GM21723 (cell line): ENCODE measurements at regions not wholly inside any gene's neighbourhood (a gene's known extent, or its start where the extent isn't known, plus 50 kb on each side); places are given as distances from the start of the nearest gene placed in this dataset.

Source experiments
- ATAC-seq: cut with Tn5 transposase; IDR thresholded peaks from one replicate; pipeline ENCODE4 v1.9.1; 2021; ENCODE audit warnings: mild to moderate bottlenecking, moderate library complexity; ENCODE audit not compliant: unreplicated experiment

DNA sequence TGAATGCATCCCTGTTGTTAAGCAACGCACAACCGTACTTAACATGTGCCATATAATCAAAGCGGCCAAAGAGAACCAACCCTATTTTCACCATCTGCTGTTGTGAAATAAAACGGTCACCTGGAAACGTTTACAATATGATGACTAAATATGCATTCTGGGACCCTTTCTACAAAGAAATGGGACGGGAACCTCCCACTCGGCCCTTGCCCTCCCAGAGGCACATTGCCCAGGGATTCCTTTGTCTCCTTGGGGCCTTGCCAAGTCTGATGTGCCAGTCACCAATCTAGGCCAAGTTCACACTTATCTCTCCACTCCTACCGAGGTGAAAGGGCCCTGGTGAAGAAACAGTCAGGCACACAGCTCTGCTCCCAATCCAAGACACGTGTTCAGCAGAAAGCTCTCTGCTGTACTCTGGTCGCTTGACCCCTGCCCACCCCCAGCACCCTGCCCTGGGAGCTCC is 427.4 kb upstream of the JARID2 start:
- no peak for ATAC-seq

DNA sequence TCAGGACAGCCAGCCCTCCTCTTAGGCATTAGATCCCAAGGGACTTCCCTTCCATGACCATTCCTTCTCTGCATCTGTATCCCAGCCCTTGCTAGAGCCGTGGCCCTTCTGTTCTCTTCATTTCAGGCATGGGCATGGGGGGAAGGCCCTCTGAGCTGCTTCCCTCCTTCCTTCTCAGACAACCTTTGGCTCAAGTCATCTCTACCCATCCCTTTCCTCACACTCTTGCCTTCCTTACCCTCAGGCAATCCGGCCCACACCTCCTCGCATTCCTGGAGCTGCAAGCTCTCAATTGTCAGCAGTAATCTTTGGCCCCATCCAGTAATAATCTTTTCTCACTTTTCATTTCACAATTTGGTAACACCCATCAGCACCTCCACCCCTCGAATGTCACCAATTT is 426.9 kb upstream of the JARID2 start:
- ATAC-seq, result no peak

DNA sequence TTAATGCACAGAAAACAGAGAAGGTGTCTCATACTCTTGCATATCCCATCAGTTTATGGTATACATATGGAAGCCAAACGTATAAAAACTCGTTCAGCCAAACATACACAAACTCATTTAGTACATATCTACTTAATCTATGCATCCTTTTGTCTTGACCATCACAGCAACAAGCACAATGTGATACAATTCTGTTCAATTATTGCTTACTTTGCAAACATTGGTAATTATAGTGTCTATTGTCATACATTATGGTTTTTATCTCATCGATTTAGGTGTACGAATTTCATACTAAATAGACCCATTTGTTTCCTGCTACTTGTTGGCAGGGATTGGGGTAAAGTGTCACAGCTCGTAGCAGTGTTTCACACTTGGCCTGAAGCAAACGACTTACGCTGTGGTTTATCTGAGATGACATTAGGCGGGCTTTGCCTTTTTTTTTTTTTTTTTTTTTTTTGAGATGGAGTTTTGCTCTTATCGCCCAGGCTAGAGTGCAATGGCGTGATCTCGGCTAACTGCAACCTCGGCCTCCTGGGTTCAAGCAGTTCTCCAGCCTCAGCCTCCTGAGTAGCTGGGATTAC is 425.9 kb upstream of the JARID2 start:
- ATAC-seq, result no peak

DNA sequence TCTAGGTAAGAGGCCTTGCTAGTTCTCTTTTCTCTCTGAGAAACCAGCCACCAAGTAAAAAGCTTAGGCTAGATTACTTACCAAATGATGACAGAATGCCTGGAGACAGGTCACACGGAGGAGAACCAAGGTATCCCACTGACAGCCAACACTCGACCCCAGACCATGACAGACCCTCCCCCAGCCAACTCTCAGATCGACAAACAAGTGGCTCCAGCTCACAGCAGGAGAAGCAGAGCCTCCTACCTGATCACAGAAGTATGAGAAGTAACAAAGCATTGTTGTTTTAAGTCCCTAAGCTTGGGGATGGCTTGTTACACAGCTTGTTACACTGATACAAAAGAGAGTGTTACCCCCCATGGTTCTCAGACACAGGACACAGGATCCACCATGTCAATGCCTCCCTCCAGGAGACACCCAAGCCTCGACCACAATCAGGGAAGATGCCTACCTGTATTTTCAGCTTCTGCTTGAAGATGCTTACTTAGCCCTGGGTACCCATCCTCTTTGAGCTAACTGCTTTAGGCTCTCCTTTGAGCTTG is 423.8 kb upstream of the JARID2 start:
- ATAC-seq, result no peak

DNA sequence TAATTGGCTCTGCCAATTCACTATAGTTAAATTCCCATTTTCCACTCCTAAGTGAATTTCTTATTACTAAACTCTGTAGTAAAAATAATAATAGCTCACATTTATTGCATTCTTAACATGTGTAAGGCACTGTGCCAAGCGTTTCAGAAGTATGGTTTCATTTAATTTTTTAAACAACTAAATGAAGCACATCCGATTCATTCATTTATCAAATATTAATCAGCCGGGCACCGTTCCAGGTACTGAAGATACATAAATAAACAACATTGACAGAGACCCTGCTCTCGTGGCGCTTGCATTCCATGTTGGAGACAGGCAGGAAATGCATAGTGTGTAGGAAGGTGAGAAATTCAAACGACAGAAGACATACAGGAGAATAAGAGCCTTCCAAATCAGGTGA is 423.2 kb upstream of the JARID2 start:
- no peak for ATAC-seq

DNA sequence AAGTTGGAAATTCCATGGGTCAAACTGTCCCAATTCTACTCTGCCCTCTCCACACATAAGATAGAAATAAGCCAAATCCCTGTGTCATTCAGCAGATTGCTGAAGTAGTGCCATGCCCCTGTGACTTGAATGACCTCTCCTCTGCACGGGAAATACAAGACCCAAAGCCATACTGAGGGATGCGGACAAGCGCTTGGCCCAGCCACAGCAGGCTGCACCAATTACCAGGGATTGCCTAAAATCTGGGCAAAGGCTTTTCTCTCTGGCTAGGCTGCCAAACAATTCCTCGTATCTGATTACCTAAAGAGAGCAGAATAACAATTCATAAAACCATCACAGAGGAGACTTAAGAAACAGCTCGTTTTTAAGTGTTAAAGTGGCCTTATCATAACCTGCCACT is 421.8 kb upstream of the JARID2 start:
- ATAC-seq, result no peak

DNA sequence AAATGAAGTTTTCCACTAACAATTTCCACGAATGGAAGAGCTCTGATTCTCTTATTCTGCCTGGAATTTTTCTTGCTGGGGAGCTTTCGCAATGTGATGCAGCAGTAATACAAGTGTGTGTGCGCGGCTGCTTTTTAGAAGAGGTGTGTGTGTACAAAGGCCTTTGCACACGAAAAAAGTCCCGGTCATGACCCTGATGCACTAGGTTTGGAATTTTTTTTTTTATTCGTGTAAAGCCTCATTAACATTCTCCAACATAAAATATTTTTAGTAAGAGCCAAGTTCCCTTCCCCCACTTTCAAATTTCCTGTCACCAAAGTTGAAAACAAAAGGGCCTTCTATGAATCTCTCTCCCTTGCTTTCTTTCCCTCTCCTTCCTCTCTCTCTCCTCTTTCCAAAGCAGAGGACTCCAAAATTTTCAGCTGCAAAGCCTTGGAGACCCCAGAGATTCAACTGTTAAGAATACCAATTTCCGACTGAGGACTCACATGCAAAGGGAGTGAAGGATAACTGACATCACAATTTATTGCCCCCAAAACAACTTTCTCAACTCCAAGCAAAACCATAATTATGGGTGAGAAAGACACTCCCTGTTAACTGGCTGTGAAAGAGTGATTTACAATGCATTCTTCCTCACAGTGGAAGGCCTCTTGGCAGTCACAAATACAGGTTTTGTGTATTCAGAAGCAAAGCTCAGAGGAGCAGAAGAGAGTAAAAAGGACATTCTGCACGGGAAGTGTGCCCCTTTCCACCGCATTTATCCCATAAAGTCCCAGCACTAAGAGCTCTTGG is 421.2 kb upstream of the JARID2 start:
- no peak for ATAC-seq

DNA sequence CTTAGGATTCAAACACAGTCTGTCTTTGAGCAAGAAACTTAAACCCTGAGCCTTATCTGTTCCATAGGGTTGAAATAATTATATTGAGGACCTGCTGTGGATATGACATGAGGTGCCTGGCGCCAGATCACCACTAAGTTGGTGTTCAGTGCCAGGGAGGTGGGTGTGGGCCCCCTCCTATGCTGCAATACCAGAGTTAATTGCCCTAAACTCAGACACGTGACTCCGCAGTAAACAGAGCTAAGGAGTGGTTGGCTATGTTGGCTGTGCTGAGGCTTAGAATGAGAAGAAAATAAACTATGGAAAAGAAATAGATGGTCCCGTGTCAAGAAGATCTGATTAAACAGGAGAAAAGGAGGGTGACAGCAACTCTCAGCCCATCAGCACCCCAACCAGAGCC is 419.4 kb upstream of the JARID2 start:
- ATAC-seq, result no peak

DNA sequence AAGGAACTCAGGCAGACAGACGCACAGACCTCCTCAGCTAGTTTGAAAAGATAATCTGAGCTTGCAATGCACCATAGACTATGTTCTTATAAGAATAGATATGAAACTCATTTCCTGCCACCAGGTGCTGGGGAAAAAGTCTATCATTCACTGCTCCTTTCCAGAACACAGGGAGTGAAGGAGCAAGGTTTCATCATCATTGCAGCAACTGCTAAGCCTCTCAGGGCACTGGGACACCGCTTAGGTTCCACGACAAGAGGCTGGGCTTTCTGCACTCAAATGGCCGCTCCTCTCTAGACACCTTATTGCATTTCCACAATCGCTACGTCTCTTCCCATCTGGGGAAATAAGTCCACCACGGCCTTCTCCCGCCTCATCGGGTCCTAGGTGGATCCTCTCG is 418.5 kb upstream of the JARID2 start:
- no peak for ATAC-seq

DNA sequence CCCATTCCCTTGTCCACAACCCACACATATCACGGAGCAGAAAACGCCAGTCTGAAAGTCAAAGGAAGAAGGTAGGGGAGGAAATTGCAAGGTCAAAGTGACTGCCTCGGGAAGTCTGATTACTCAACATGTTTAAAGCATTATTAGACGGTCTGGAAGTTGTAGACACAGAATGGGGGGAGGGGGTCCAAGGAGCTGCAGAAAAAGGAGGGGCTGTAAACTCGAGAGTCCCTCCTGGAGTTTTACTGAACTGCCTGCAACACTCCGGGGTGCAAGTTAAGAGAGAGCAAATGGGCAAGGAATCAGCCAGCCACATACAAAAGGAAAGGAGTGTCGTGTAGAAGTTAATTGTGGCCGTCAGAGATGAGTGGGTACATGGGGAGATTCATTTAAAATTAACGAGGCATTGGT is 417.7 kb upstream of the JARID2 start:
- no peak for ATAC-seq

DNA sequence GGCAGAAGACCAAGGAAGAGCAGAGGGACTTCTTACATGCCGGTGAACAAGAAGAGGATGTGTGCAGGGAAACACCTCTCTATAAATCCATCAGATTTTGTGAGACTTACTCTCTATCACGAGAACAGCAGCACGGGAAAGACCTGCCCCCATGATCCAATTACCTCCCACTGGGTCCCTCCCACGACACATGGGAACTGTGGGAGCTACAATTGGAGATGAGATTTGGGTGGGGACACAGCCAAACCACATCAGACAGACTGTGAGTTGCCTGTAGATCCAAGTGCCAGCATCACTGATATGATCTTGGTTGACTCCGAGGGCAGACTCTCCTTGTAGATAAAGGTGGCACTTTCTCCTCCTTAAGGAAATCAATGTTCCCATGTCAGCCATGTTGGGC is 414.8 kb upstream of the JARID2 start:
- no peak for ATAC-seq

DNA sequence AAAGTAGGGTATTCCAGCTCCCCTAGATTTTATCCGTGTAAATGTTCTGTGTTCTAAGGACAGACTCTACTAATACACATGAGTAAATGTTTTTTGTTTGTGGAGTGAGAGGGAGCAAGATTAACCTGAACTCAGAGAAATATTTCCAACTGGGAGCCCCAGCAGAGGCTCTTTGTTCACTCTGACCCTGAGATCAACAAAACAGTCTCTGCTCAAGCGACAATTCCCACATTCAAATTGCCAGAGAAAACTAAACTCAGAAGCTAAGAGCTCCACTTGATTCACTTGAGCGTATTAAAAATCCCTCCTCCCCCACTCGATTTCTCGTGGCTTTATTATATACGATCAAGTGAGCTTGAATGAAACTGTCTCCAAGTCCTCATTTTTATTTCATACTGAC is 413.9 kb upstream of the JARID2 start:
- ATAC-seq, result no peak

DNA sequence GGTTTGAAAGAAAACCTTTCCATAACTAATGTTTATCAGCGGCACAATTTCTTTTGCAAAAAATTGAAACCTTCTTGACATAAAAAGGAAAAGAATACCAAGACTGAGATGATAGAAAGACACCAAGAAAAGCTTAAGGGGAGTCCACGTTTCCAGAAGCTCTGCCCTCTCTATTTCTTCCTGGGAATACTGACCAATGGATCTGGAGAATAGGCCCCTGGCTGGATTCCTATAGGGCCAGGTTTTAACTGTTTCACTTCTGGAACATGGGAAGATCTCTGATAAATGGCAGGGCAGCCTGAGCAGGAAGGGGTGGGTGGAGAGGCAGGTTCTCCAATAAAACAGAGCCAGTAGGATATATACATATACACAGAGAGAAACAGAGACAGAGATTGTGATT is 413.4 kb upstream of the JARID2 start:
- no peak for ATAC-seq

DNA sequence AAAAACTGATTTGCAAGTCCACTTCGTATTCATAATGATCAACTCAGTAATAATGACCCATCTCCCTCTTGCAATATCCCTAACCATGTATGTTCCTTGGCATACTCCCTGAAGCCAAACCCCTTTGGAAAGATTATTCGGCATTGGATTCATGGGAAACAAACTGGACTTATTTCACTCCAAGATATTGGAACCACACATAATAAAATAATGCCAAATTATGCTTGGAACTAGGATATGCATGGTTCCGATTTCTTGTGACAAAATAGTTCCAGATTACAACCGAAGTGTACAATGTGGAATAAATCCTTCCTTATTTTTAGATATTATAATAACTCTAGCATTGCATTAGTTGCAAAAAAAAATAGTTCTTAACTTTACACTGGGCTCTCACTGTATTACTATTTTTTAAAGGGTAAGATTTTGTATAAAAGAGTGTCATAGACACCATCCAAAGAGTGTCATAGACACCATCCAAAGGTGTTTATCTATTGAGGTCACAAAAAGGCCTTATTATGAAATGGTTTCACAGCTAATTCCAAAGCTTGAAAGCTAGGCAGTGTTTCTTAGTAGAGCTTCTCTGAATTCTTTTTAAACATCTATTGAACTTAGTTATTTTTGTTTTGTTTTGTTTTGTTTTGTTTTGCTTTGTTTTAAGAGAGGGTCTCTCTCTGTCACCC is 410.9 kb upstream of the JARID2 start:
- ATAC-seq, result no peak

DNA sequence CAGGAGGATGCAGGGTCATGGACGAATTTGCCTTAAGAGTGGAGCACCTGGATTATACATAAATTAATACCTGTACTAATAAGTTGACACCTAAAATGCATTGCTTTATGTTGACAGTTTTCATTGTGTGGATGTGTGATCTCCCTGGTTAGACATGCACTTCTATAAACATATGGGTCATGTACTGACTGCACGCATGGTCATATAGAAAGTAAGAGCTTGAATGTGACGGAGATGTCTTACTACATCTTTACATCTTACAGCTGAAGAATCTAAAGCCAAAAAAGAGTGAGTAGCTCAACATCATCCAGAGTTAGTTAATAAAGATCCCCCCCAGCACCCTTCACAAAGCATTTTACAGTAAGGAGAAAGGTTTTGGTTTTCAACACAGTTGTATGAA is 408.4 kb upstream of the JARID2 start:
- ATAC-seq, result no peak

DNA sequence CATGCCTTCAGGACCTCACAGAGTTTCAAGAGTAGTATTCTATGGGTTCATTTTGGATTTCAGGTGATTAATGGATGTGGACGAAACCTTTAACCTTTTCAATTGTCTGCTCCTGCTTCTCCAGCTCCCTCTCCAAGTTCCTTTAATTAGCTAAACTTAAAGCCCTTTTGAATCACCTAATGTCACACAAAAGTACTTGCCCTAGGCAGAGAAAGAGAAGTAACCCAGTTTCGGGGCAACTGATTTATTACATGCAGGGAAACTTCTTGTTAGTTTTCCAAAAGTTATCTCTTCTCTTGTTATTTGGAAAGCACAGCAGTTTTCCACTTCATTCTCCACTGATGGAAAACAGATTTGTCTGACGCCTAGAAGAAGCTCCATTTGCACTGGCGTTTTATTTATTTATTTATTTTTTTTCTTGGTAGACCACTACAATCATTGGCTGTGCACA is 407.7 kb upstream of the JARID2 start:
- no peak for ATAC-seq

DNA sequence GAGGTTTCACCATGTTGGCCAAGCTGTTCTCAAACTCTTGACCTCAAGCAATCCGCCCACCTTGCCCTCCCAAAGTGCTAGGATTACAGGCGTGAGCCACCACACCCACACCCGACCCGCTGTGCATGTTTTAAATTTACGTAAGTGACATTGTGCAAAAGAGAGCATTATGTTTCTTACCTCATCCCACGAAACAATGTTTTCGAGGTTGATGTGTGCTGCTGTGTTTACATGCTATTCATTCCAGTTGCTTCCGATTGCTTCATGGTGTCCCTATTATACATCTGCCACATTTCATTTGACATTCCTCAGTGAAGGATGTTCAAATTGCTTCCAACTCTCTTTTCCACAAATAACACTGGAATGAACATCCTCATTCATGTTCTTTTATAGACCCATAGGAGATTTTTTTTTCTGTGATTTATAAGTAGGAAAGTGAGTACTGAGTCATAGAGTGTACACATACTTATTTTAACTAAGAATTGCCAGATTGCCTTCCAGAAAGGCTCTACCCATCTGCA is 403.9 kb upstream of the JARID2 start:
- ATAC-seq, result no peak

DNA sequence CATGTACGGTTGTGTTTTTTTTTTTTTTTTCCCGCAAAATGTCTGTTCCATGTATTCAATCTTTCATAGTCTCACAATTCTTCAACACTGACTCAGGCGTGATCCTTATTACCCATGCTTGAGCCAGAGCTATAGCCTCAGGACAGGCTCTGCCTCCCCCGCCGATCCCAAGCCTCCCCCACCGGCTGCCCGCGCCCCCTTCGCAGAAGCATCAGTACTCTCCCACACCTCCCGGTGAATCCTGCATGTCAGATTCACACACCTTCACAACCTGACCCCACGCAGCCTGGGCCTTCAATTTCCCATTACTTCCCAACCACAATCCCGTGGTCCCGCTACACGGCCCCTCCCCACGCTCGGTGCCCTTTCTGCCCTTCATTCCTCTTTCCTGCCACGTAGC is 401.5 kb upstream of the JARID2 start:
- no peak for ATAC-seq

DNA sequence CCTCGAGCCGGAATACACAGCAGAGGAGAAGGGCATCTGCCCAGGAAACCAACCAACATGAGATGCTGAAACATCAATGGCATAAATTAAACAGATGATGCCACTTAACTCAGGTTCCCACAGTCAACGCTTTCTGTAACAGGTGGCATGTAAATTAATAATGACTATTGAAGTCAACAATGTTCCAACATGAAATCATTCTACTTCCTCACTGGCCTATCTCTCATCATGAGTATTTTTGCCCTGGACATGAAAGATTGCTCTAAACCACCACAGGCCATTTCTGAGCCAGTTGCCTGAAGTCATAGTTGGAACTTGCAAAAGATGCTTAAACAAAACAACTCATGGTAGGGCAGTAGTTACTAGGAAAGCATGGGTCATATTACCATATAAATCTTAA is 397.9 kb upstream of the JARID2 start:
- ATAC-seq, result no peak

DNA sequence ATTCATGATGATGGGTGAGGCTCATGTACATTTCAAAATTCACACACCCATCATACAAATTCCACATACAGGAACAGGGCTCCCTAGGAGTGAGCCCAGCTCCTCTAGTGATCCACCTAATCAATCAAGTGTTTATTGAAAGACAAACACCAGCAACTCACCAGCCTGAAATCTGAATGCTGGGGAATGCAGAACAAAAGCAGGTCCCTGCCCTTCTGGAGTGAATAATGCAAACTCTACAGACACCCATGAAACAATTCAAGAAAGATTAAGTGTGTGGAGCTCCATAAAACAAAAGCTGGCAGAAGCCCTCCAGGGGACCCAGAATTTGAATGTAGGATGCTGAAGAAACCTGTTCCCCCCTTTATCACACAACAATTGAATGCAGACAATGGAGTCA is 396.7 kb upstream of the JARID2 start:
- ATAC-seq, result no peak

DNA sequence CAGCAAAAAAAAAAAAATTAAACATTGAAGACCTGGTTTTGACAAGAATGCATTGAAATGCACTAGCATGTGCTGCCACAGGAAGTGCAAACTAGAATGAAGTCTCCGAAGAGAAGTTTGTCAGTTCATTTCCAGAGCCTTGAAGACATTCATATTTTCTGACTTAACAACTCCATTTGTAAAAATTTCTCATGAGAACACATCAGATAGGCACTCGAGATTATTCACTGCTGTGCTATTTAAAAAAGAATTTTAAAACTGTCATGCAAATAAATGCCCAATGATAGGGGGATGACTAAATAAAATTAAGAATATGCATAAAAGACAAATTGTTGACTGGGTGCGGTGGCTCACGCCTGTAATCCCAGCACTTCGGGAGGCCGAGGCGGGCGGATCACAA is 394.6 kb upstream of the JARID2 start:
- ATAC-seq, result no peak

DNA sequence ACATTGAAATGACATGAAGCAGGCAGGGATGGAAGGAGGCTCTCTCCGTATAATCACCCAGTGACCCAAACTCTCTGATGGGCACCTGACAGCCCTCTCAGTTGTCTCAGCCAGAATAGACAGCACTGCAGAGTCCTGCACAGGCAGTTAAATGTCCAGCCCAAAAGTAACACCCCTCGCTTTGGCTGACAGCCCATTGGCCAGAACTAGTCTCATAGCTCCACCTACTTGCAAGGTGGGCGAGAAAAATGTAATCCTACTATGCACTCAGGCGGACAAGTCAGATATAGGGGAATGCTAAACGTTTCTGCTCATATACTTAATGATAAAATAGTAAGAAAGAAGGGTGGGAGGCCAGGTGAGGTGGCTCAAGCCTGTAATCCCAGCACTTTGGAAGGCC is 393.5 kb upstream of the JARID2 start:
- ATAC-seq, result no peak
